Ishikawa (cell line): ENCODE measurements at regions not wholly inside any gene's neighbourhood (a gene's known extent, or its start where the extent isn't known, plus 50 kb on each side); places are given as distances from the start of the nearest gene placed in this dataset.

Source experiments
- CEBPB ChIP-seq: IDR thresholded peaks from 2 replicates; pipeline ENCODE4 v1.6.1; 2012
- EP300 ChIP-seq: IDR thresholded peaks from 2 replicates; pipeline ENCODE4 v1.6.1; 2012; ENCODE audit warnings: borderline replicate concordance
- NFIC ChIP-seq: IDR thresholded peaks from 2 replicates; pipeline ENCODE4 v1.6.1; 2012
- RAD21 ChIP-seq: IDR thresholded peaks from 2 replicates; pipeline ENCODE4 v1.6.1; 2012; ENCODE audit warnings: low read depth
- REST ChIP-seq: IDR thresholded peaks from 2 replicates; pipeline ENCODE4 v1.6.1; 2012; ENCODE audit warnings: low read depth, mild to moderate bottlenecking
- YY1 ChIP-seq: IDR thresholded peaks from 2 replicates; pipeline ENCODE4 v1.6.1; 2012; ENCODE audit warnings: low read depth
- TF ChIP-seq, protein P1 (sequence below): IDR thresholded peaks from 2 replicates; pipeline ENCODE4 v1.6.1; 2012

DNA sequence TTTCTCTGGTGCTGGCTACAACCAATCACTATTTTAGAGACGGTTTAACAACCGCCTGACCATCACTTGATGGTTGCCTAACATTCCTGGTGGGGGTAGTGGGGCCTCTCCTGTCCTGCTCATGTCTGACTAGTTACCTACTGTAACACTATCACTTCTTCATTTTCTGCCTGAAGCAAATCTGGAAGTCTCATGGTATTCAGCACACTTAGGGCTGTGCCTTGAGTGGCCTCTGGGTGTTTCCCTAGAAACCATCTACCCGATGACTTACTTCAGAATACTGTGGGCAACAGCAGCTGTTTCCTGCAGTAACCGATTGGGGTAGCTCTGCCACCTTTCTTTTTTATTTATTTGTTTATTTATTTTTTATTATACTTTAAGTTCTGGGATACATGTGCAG is 880.1 kb upstream of the INTU start:
- no peak for TF ChIP-seq EP300
- TF ChIP-seq NFIC, result no peak
- no peak for TF ChIP-seq REST
- no peak for TF ChIP-seq RAD21
- no peak for TF ChIP-seq YY1
- TF ChIP-seq CEBPB, result no peak
- TF ChIP-seq, protein P1, sequence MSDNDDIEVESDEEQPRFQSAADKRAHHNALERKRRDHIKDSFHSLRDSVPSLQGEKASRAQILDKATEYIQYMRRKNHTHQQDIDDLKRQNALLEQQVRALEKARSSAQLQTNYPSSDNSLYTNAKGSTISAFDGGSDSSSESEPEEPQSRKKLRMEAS, result no peak
